ENCODE measurements at regions not wholly inside any gene's neighbourhood (a gene's known extent, or its start where the extent isn't known, plus 50 kb on each side); places are given as distances from the start of the nearest gene placed in this dataset.

DNA sequence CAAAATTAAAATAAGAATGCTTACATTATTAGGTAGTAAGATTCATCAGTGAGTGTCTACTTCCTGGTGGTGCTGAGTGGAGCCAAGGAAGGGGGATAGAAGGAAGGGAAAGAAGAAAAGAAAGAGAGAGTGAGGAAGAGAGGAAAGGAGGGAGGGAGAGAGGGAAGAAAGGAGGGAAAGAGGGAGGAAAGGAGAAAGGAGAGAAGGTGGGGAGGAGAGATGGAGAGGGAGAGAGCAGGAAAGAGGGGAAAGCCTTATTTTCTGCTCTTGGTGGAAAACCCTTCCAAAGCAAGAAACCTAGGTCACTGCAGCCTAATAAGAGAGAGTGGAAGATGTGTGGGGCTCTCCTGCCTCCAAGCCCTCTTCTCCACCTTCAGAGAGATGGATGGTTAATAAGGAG is 90.2 kb upstream of the EEF1E1 start:
- no peak for DNase-seq (ENCODE audit: low read depth, low spot score)
- H3K4me3 Mint-ChIP-seq, result no peak overlapping the region
- no peak overlapping the region for H3K27ac Mint-ChIP-seq (ENCODE audit: unreplicated experiment)
- no peaks in the 10 kb centered on the region for H3K27me3 Mint-ChIP-seq (ENCODE audit: low read depth)
- TF ChIP-seq, protein P1, sequence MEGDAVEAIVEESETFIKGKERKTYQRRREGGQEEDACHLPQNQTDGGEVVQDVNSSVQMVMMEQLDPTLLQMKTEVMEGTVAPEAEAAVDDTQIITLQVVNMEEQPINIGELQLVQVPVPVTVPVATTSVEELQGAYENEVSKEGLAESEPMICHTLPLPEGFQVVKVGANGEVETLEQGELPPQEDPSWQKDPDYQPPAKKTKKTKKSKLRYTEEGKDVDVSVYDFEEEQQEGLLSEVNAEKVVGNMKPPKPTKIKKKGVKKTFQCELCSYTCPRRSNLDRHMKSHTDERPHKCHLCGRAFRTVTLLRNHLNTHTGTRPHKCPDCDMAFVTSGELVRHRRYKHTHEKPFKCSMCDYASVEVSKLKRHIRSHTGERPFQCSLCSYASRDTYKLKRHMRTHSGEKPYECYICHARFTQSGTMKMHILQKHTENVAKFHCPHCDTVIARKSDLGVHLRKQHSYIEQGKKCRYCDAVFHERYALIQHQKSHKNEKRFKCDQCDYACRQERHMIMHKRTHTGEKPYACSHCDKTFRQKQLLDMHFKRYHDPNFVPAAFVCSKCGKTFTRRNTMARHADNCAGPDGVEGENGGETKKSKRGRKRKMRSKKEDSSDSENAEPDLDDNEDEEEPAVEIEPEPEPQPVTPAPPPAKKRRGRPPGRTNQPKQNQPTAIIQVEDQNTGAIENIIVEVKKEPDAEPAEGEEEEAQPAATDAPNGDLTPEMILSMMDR (conservative IDR thresholded peaks at IDR 0.05), result no peak
- H3K4me1 Mint-ChIP-seq, result peaks cover 39% of the 10 kb centered on the region
- peaks cover 5% of the 10 kb centered on the region for H3K9me3 Mint-ChIP-seq
- no peaks in the 10 kb centered on the region for H3K36me3 Mint-ChIP-seq (ENCODE audit: low read depth)

DNA sequence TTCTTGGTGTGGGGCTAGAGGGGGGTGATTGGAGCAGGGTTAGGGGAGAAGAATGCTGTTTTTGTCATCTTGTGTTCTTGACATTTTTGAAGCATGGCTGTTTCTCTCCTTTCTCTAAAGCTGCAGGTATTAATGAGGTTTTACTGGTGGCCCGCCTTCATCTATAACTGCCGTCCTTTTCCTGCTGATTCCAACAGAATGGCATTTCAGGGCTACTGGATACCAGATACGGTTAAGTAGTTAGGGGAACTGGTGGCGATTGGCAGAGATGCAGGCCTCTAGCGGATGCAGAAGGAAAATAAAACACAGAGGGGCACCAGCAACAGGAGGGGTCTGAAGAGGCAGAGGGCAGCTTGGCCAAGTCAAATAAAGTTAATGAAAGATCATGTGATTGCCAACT is 89.7 kb upstream of the EEF1E1 start:
- Mint-ChIP-seq H3K9me3 (peaks cover 5% of the 10 kb centered on the region), H3K4me1 (peaks cover 39% of the 10 kb centered on the region), H3K27me3 (ENCODE audit: low read depth) (no peaks in the 10 kb centered on the region), H3K27ac (ENCODE audit: unreplicated experiment) (no peak overlapping the region), H3K36me3 (ENCODE audit: low read depth) (no peaks in the 10 kb centered on the region), H3K4me3 (no peak overlapping the region)
- TF ChIP-seq, protein P1 (conservative IDR thresholded peaks at IDR 0.05), result no peak
- DNase-seq (ENCODE audit: low read depth, low spot score), result no peak

DNA sequence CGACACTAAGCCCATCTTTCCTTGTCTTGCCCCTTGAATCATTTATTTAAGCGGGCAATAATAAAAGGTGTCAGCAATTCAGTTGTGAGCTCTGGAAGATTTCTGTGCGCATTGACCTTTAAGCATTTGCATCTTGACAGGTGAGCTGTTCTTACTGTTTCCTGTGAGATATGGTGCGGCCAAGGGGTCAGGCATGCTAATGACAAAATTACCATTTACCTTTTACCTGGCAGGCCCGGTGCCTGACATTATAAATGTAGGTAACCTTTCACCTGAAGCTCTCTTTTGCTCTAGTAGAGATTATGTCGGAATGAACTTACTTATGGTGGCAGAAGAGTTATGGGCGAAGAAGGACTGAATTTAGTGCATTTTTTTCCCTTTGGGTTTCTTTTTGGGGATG is 89.3 kb upstream of the EEF1E1 start:
- Mint-ChIP-seq H3K4me1 (peaks cover 36% of the 10 kb centered on the region), H3K9me3 (peaks cover 5% of the 10 kb centered on the region), H3K36me3 (ENCODE audit: low read depth) (no peaks in the 10 kb centered on the region), H3K27ac (ENCODE audit: unreplicated experiment) (no peak overlapping the region), H3K4me3 (no peak overlapping the region), H3K27me3 (ENCODE audit: low read depth) (no peaks in the 10 kb centered on the region)
- TF ChIP-seq, protein P1 (conservative IDR thresholded peaks at IDR 0.05), result no peak
- DNase-seq (ENCODE audit: low read depth, low spot score), result no peak

DNA sequence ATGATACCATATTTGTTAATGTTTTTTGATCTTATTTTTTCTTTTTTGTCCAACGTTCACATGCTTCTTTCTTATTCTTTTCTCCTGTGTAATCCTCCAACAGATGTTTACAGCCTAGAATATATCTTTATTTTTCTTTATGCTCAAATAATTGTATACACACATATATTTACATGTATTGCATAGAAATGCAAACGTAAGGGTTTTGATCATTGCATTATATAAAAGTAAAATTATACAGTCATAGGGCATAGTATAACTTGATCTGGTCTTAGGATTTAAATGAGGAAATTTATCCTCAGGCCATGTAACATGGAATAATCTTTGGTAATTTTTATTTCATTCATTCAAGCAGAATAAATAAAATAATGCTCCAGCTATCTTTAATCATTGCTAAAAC is 84.9 kb upstream of the EEF1E1 start:
- no peak for DNase-seq (ENCODE audit: low read depth, low spot score)
- Mint-ChIP-seq H3K36me3 (ENCODE audit: low read depth) (no peaks in the 10 kb centered on the region), H3K4me1 (peaks cover 27% of the 10 kb centered on the region), H3K27me3 (ENCODE audit: low read depth) (no peaks in the 10 kb centered on the region), H3K27ac (ENCODE audit: unreplicated experiment) (no peak overlapping the region), H3K4me3 (no peak overlapping the region), H3K9me3 (peaks cover 3% of the 10 kb centered on the region)
- TF ChIP-seq, protein P1 (conservative IDR thresholded peaks at IDR 0.05), result no peak

DNA sequence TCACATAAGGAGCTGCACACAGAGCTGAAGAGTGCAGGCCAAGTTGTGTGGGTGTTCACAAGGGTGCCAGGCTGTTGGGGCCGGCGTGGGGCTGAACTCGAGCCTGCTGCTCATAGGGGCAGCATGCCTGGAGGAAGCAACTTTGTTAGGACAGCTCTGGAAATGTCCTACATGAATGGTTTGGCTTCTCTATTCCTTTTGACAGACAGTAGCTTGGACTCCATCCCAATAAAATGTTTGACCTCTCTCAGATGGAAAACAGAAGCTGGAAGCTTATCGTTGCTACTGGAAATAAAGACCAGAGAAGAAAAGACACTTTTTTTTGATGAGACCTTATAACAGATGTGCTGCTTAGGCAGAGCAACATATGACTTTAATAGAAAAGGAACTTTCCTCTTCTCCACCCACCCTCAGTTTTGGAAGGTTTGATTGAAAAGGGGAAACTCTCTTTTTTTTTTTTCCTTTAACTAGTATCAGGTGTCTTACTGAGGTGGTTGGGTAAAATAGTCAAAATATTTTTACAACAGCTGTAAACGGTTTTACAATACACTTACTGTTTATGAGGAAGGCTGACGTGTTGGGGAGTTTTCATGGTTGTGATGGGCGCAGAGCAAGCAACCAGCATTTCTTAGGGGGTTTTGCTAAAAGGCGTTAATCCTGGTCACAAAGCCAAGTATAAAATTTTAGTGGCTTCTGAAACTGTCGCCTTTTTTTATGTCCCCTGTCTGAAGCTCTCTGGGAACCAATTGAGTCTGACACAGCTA is 80.7 kb upstream of the EEF1E1 start:
- no peaks in the 10 kb centered on the region for H3K36me3 Mint-ChIP-seq (ENCODE audit: low read depth)
- peaks cover 3% of the 10 kb centered on the region for H3K9me3 Mint-ChIP-seq
- no peak for DNase-seq (ENCODE audit: low read depth, low spot score)
- no peak overlapping the region for H3K4me3 Mint-ChIP-seq
- peaks cover 48% of the 10 kb centered on the region for H3K4me1 Mint-ChIP-seq
- no peaks in the 10 kb centered on the region for H3K27me3 Mint-ChIP-seq (ENCODE audit: low read depth)
- TF ChIP-seq, protein P1 (conservative IDR thresholded peaks at IDR 0.05), result no peak
- H3K27ac Mint-ChIP-seq (ENCODE audit: unreplicated experiment), result no peak overlapping the region
